ENCODE measurements at regions not wholly inside any gene's neighbourhood (a gene's known extent, or its start where the extent isn't known, plus 50 kb on each side); places are given as distances from the start of the nearest gene placed in this dataset.

DNA sequence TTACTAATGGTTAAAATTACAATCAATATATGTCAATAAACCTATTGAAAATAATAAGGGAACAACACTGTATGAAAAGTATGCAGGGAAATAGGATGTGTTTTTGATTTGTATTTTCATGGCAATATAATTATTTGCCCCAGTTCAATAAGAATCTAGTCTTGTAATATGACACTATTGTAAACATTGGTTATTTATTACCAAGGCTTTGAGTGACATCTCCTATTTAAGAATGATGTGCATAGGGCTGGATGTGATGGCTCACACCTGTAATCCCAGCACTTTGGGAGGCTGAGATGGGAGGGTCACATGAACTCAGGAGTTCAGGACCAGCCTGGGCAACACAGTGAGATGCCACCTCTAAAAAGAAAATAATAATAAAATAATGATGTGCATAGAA, 78.6 kb upstream of the DTNBP1 start:
- no peaks in the 10 kb centered on the region for H3K79me2 ChIP-seq (ENCODE audit: insufficient read depth, low read length)
- H3K9me2 ChIP-seq (ENCODE audit: insufficient read depth) = peaks cover 3% of the 10 kb centered on the region; the same call in 1 of the 2 replicates
- no TSS peak for BruUV-seq (replicated peaks)
- no peak overlapping the region for H3K4me2 ChIP-seq (ENCODE audit: low read length)
- no peak overlapping the region for H3K9ac ChIP-seq (ENCODE audit: low read length)
- POLR2A ChIA-PET = no interaction called here
- CTCF ChIA-PET = no interaction called here
- ATAC-seq = no peak
- H3K36me3 ChIP-seq (ENCODE audit: control insufficient read depth in 1 of 2, insufficient read depth in 2 of 2, low read length in 2 of 2) = no peaks in the 10 kb centered on the region
- H2AFZ ChIP-seq (ENCODE audit: low read depth, low read length, poor library complexity, severe bottlenecking) = no peak overlapping the region
- H3K4me3 ChIP-seq (replicated peaks in 1 of 2; ENCODE audit: low read depth in 1 of 2, low read length in 2 of 2) = no peak overlapping the region
- DNase-seq (ENCODE audit: low read depth, low spot score) = no peak
- no peak overlapping the region for H3K27ac ChIP-seq (ENCODE audit: low read depth, low read length)
- H3K27me3 ChIP-seq (ENCODE audit: insufficient read depth, low read length) = no peaks in the 10 kb centered on the region
- no peaks in the 10 kb centered on the region for H3K4me1 ChIP-seq (ENCODE audit: control insufficient read depth in 1 of 2, insufficient read depth in 2 of 2, low read length in 2 of 2)
- TF ChIP-seq TCF7L2 (IDR thresholded peaks at IDR 0.05; ENCODE audit: borderline replicate concordance, extremely low read depth, insufficient read depth, insufficient read length) (no peak), POLR2AphosphoS5 (IDR thresholded peaks at IDR 0.05; ENCODE audit: low read depth, low read length) (no peak), CBX3 (IDR thresholded peaks at IDR 0.05; ENCODE audit: low read depth) (no peak), ZFX (IDR thresholded peaks at IDR 0.05) (no peak), SIN3A (IDR thresholded peaks at IDR 0.05; ENCODE audit: low read depth) (no peak), SRF (IDR thresholded peaks at IDR 0.05; ENCODE audit: low read depth) (no peak)
- TF ChIP-seq, protein P1, sequence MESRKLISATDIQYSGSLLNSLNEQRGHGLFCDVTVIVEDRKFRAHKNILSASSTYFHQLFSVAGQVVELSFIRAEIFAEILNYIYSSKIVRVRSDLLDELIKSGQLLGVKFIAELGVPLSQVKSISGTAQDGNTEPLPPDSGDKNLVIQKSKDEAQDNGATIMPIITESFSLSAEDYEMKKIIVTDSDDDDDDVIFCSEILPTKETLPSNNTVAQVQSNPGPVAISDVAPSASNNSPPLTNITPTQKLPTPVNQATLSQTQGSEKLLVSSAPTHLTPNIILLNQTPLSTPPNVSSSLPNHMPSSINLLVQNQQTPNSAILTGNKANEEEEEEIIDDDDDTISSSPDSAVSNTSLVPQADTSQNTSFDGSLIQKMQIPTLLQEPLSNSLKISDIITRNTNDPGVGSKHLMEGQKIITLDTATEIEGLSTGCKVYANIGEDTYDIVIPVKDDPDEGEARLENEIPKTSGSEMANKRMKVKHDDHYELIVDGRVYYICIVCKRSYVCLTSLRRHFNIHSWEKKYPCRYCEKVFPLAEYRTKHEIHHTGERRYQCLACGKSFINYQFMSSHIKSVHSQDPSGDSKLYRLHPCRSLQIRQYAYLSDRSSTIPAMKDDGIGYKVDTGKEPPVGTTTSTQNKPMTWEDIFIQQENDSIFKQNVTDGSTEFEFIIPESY (IDR thresholded peaks at IDR 0.05; ENCODE audit: extremely low read depth, insufficient replicate concordance, low read length) = no peak
- intact Hi-C loops (cut with micrococcal nuclease) = no loop called here
- no peaks in the 10 kb centered on the region for H3K9me3 ChIP-seq (ENCODE audit: control insufficient read depth in 1 of 2, insufficient read depth in 1 of 2, low read depth in 1 of 2, low read length in 2 of 2)
- RAD21 ChIA-PET (ENCODE audit: low non-redundant PET in 1 of 2, low total read pairs in 2 of 2, uncharacterized antibody in 2 of 2, unreplicated experiment in 2 of 2) = no interaction called here
- H4K20me1 ChIP-seq (ENCODE audit: insufficient read depth) = no peaks in the 10 kb centered on the region

DNA sequence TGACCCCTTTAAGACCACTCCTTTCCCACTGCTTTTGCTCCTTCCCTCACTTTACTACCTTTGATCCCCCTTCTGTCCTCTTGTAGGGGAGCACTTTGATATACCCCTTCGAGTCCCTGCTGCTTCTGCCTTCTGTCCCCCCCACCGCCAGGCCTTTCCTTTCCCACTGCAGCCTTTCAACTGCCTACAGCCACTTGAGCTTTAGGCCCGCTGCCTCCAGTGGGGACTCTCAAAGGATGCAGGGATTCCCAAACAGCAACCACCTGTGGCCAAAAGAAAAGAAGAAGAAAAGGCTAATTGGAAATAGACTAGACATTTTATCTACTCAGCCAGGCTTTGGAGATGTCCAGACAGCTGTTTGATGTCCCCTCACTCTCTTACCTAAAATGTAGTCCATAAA, 77.0 kb upstream of the DTNBP1 start:
- Histone ChIP-seq H3K79me2 (ENCODE audit: insufficient read depth, low read length) (no peaks in the 10 kb centered on the region), H3K27me3 (ENCODE audit: insufficient read depth, low read length) (no peaks in the 10 kb centered on the region), H3K27ac (ENCODE audit: low read depth, low read length) (no peak overlapping the region), H3K4me3 (replicated peaks in 1 of 2; ENCODE audit: low read depth in 1 of 2, low read length in 2 of 2) (no peak overlapping the region), H2AFZ (ENCODE audit: low read depth, low read length, poor library complexity, severe bottlenecking) (no peak overlapping the region), H3K36me3 (ENCODE audit: control insufficient read depth in 1 of 2, insufficient read depth in 2 of 2, low read length in 2 of 2) (no peaks in the 10 kb centered on the region), H3K9me2 (ENCODE audit: insufficient read depth) (peaks cover 3% of the 10 kb centered on the region; the same call in 1 of the 2 replicates), H4K20me1 (ENCODE audit: insufficient read depth) (no peaks in the 10 kb centered on the region), H3K4me2 (ENCODE audit: low read length) (no peak overlapping the region), H3K9ac (ENCODE audit: low read length) (no peak overlapping the region), H3K4me1 (ENCODE audit: control insufficient read depth in 1 of 2, insufficient read depth in 2 of 2, low read length in 2 of 2) (peaks cover 4 to 13% of the 10 kb centered on the region in 2 experiments; a peak in 3 of 4 replicates), H3K9me3 (ENCODE audit: control insufficient read depth in 1 of 2, insufficient read depth in 1 of 2, low read depth in 1 of 2, low read length in 2 of 2) (no peaks in the 10 kb centered on the region)
- ChIA-PET RAD21 (ENCODE audit: low non-redundant PET in 1 of 2, low total read pairs in 2 of 2, uncharacterized antibody in 2 of 2, unreplicated experiment in 2 of 2) (no interaction called here), POLR2A (no interaction called here), CTCF (no interaction called here)
- ATAC-seq = no peak
- BruUV-seq (replicated peaks) = no TSS peak
- intact Hi-C loops (cut with micrococcal nuclease) = no loop called here
- DNase-seq (ENCODE audit: low read depth, low spot score) = no peak
- TF ChIP-seq, protein P2, sequence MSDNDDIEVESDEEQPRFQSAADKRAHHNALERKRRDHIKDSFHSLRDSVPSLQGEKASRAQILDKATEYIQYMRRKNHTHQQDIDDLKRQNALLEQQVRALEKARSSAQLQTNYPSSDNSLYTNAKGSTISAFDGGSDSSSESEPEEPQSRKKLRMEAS (IDR thresholded peaks at IDR 0.05) = no peak
- TF ChIP-seq, protein P3, sequence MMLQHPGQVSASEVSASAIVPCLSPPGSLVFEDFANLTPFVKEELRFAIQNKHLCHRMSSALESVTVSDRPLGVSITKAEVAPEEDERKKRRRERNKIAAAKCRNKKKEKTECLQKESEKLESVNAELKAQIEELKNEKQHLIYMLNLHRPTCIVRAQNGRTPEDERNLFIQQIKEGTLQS (IDR thresholded peaks at IDR 0.05) = no peak
- TF ChIP-seq TCF7L2 (IDR thresholded peaks at IDR 0.05; ENCODE audit: borderline replicate concordance, extremely low read depth, insufficient read depth, insufficient read length) (no peak), EGR1 (IDR thresholded peaks at IDR 0.05; ENCODE audit: low read depth) (no peak), CEBPB (IDR thresholded peaks at IDR 0.05; ENCODE audit: low read depth) (no peak), ZNF274 (IDR thresholded peaks at IDR 0.05; ENCODE audit: low read depth, low read length) (no peak), CBX3 (IDR thresholded peaks at IDR 0.05; ENCODE audit: low read depth) (no peak), RAD21 (IDR thresholded peaks at IDR 0.05; ENCODE audit: low read depth) (no peak), POLR2A (IDR thresholded peaks at IDR 0.05; ENCODE audit: borderline replicate concordance, extremely low read depth, insufficient read depth, insufficient read length) (no peak)
- TF ChIP-seq, protein P4, sequence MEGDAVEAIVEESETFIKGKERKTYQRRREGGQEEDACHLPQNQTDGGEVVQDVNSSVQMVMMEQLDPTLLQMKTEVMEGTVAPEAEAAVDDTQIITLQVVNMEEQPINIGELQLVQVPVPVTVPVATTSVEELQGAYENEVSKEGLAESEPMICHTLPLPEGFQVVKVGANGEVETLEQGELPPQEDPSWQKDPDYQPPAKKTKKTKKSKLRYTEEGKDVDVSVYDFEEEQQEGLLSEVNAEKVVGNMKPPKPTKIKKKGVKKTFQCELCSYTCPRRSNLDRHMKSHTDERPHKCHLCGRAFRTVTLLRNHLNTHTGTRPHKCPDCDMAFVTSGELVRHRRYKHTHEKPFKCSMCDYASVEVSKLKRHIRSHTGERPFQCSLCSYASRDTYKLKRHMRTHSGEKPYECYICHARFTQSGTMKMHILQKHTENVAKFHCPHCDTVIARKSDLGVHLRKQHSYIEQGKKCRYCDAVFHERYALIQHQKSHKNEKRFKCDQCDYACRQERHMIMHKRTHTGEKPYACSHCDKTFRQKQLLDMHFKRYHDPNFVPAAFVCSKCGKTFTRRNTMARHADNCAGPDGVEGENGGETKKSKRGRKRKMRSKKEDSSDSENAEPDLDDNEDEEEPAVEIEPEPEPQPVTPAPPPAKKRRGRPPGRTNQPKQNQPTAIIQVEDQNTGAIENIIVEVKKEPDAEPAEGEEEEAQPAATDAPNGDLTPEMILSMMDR (IDR thresholded peaks at IDR 0.05 in 2 of 3, conservative IDR thresholded peaks at IDR 0.05 in 1 of 3; ENCODE audit: borderline replicate concordance in 1 of 3, insufficient read depth in 1 of 3, low read depth in 2 of 3, low read length in 2 of 3) = no peak
- TF ChIP-seq, protein P1 (IDR thresholded peaks at IDR 0.05; ENCODE audit: extremely low read depth, insufficient replicate concordance, low read length) = no peak
